Left lung (tissue), 4 donors: ENCODE measurements at regions not wholly inside any gene's neighbourhood (a gene's known extent, or its start where the extent isn't known, plus 50 kb on each side); places are given as distances from the start of the nearest gene placed in this dataset.

ENCODE experiments used
- ATAC-seq: fragments of 200-7000 bp; cut with Tn5 transposase; one replicate; pipeline ENCODE4 v1.9.1; 2020; ENCODE audit warnings: moderate library complexity
- DNase-seq, 4 donors: peaks; one replicate each; pipeline ENCODE4 v3.0.0-alpha.2; 2013 to 2020
- H3K27ac ChIP-seq, 2 donors: fragments of 200-600 bp; sonication (generic) in 1 of 2; one replicate each; pipeline versions ENCODE4 v1.5.0 to v1.8.0; 2020 to 2021
- H3K27me3 ChIP-seq, 2 donors: fragments of 200-600 bp; sonication (generic) in 1 of 2; one replicate each; pipeline versions ENCODE4 v1.5.0 to v1.8.0; 2020 to 2021
- H3K36me3 ChIP-seq, 2 donors: fragments of 200-600 bp; sonication (generic) in 1 of 2; one replicate each; pipeline versions ENCODE4 v1.5.0 to v1.8.0; 2020 to 2021
- H3K4me1 ChIP-seq, 2 donors: fragments of 200-600 bp; one replicate each; pipeline ENCODE4 v1.8.0; 2021
- H3K4me3 ChIP-seq, 2 donors: fragments of 200-600 bp; sonication (generic) in 1 of 2; one replicate each; pipeline versions ENCODE4 v1.5.0 to v1.8.0; 2020 to 2021; ENCODE audit warnings: mild to moderate bottlenecking in 1 of 2
- H3K9me3 ChIP-seq, 2 donors: fragments of 200-600 bp; sonication (generic) in 1 of 2; one replicate each; pipeline versions ENCODE4 v1.5.0 to v1.8.0; 2020 to 2021
- CTCF ChIP-seq, 2 donors: fragments of 200-600 bp; sonication (generic) in 1 of 2; IDR thresholded peaks; one replicate each; pipeline versions ENCODE4 v1.5.0 to v1.8.0; 2021; ENCODE audit warnings: antibody characterized with exemption in 2 of 2
- intact Hi-C, 2 donors: fragments of 100-400 bp; cut with DNase I; formaldehyde crosslinking; loops; one replicate each; pipeline versions ENCODE4 v1.11.2 to v1.14.2; 2022
- donor health status: DM: no; HTN: yes; CAD: no.
- donor health status: DM: no; HTN: no; CAD: no.

GRCh38 chr17:70318051-70318450 is 148.7 kb downstream of the KCNJ2 start:
- DNase-seq (peak in 1 of 4 donors; percentile 41), ATAC-seq (no peak)
- H3K4me1 ChIP-seq, result peaks cover 0 to 36% of the 10 kb centered on the region in 2 donors
- H3K36me3 ChIP-seq, result no peaks in the 10 kb centered on the region
- no peaks in the 10 kb centered on the region for H3K9me3 ChIP-seq
- no peak for TF ChIP-seq CTCF (IDR thresholded peaks at IDR 0.05)
- intact Hi-C loops, result no loop called here
- no peak overlapping the region for H3K27ac ChIP-seq
- H3K27me3 ChIP-seq, result no peaks in the 10 kb centered on the region
- no peak overlapping the region for H3K4me3 ChIP-seq

GRCh38 chr17:70319516-70319915 is 150.2 kb downstream of the KCNJ2 start:
- Histone ChIP-seq H3K4me3 (no peak overlapping the region), H3K27ac (no peak overlapping the region), H3K27me3 (no peaks in the 10 kb centered on the region), H3K9me3 (no peaks in the 10 kb centered on the region), H3K4me1 (peaks cover 0 to 24% of the 10 kb centered on the region in 2 donors), H3K36me3 (no peaks in the 10 kb centered on the region)
- ATAC-seq (no peak), DNase-seq (no peak)
- intact Hi-C loops, result no loop called here
- no peak for TF ChIP-seq CTCF (IDR thresholded peaks at IDR 0.05)

GRCh38 chr17:70320673-70321345 is 151.5 kb downstream of the KCNJ2 start:
- ATAC-seq, result peak; percentile 60
- intact Hi-C loops, result no loop called here
- peak in 3 of 4 donors; percentile 39 to 77 (median 72) for DNase-seq

GRCh38 chr17:70321352-70321751 is 152.0 kb downstream of the KCNJ2 start:
- ATAC-seq, result no peak
- Histone ChIP-seq H3K27me3 (no peaks in the 10 kb centered on the region), H3K36me3 (no peaks in the 10 kb centered on the region), H3K4me1 (peaks cover 0 to 17% of the 10 kb centered on the region in 2 donors), H3K27ac (no peak overlapping the region), H3K4me3 (no peak overlapping the region), H3K9me3 (no peaks in the 10 kb centered on the region)
- no peak for DNase-seq
- intact Hi-C loops, result no loop called here
- TF ChIP-seq CTCF (IDR thresholded peaks at IDR 0.05), result no peak

More at GRCh38 chr17:70320673-70321345, 151.5 kb downstream of the KCNJ2 start:
- Histone ChIP-seq H3K4me1 (peaks cover 0 to 17% of the 10 kb centered on the region in 2 donors), H3K27ac (no peak overlapping the region), H3K27me3 (no peaks in the 10 kb centered on the region), H3K9me3 (no peaks in the 10 kb centered on the region), H3K4me3 (no peak overlapping the region), H3K36me3 (no peaks in the 10 kb centered on the region)
- TF ChIP-seq CTCF (IDR thresholded peaks at IDR 0.05), result no peak

- intact Hi-C loops, result no loop called here
- H3K27ac ChIP-seq, result no peak overlapping the region
- ATAC-seq, result peak; percentile 75
- peaks cover 0 to 17% of the 10 kb centered on the region in 2 donors for H3K4me1 ChIP-seq
- no peak overlapping the region for H3K4me3 ChIP-seq
- no peak for DNase-seq
- no peak for TF ChIP-seq CTCF (IDR thresholded peaks at IDR 0.05)
- no peaks in the 10 kb centered on the region for H3K36me3 ChIP-seq
- H3K9me3 ChIP-seq, result no peaks in the 10 kb centered on the region
- no peaks in the 10 kb centered on the region for H3K27me3 ChIP-seq
Observed at GRCh38 chr17:70323269-70323668, 153.9 kb downstream of the KCNJ2 start.
